Panc1 (cell line): ENCODE measurements at regions not wholly inside any gene's neighbourhood (a gene's known extent, or its start where the extent isn't known, plus 50 kb on each side); places are given as distances from the start of the nearest gene placed in this dataset.

ENCODE experiments used
- POLR2AphosphoS5 ChIP-seq: IDR thresholded peaks from 2 replicates; pipeline ENCODE4 v1.6.1; 2012; ENCODE audit warnings: mild to moderate bottlenecking, low read depth, low read length, moderate library complexity
- REST ChIP-seq, 2 experiments: IDR thresholded peaks; 2 replicates each; pipeline ENCODE4 v1.6.1; 2011 to 2012; ENCODE audit warnings: low read depth in 2 of 2, control low read depth in 1 of 2, low read length in 1 of 2, mild to moderate bottlenecking in 1 of 2, moderate library complexity in 1 of 2; ENCODE audit not compliant: insufficient read depth in 1 of 2
- SIN3A ChIP-seq: IDR thresholded peaks from 2 replicates; pipeline ENCODE4 v1.6.1; 2012; ENCODE audit warnings: low read depth, mild to moderate bottlenecking, low read length, moderate library complexity, borderline replicate concordance; ENCODE audit not compliant: insufficient read depth
- TCF7L2 ChIP-seq: IDR thresholded peaks from 2 replicates; pipeline ENCODE4 v1.6.1; 2011; ENCODE audit warnings: mild to moderate bottlenecking, low read depth, low read length, inconsistent platforms
- TF ChIP-seq, protein P1 (sequence below): fragments of 450-650 bp; IDR thresholded peaks from 2 replicates; pipeline ENCODE4 v1.5.1; 2017; ENCODE audit warnings: mild to moderate bottlenecking

DNA sequence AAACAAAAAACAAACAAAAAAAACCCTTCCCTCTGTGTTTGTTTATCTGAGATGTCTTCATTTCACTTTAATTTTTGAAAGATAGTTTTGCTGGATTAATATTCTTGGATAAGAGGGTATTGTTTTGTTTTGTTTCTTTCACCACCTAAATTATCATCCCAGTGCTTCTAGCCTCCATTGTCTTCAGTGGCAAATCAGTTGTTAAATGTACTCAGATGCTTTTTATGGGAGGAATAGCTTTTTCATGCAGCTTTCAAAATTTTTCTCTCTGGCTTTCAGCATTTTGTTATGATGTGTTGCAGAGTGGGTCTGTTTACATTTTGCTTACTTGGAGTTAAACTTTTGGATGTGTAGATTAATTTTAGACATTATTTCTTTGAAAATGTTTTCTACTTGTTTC is 203.5 kb upstream of the DCC start:
- TF ChIP-seq, protein P1, sequence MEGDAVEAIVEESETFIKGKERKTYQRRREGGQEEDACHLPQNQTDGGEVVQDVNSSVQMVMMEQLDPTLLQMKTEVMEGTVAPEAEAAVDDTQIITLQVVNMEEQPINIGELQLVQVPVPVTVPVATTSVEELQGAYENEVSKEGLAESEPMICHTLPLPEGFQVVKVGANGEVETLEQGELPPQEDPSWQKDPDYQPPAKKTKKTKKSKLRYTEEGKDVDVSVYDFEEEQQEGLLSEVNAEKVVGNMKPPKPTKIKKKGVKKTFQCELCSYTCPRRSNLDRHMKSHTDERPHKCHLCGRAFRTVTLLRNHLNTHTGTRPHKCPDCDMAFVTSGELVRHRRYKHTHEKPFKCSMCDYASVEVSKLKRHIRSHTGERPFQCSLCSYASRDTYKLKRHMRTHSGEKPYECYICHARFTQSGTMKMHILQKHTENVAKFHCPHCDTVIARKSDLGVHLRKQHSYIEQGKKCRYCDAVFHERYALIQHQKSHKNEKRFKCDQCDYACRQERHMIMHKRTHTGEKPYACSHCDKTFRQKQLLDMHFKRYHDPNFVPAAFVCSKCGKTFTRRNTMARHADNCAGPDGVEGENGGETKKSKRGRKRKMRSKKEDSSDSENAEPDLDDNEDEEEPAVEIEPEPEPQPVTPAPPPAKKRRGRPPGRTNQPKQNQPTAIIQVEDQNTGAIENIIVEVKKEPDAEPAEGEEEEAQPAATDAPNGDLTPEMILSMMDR: no peak
- no peak for TF ChIP-seq REST (IDR thresholded peaks at IDR 0.05; ENCODE audit: insufficient read depth in 1 of 2, low read depth in 2 of 2, low read length in 1 of 2)
- TF ChIP-seq SIN3A: no peak
- no peak for TF ChIP-seq POLR2AphosphoS5
- TF ChIP-seq TCF7L2: no peak
